CD14-positive monocyte (primary cell): ENCODE measurements at regions not wholly inside any gene's neighbourhood (a gene's known extent, or its start where the extent isn't known, plus 50 kb on each side); places are given as distances from the start of the nearest gene placed in this dataset.

Source experiments
- DNase-seq, 3 donors: peaks; one replicate each; pipeline ENCODE4 v3.0.0-alpha.2; 2011 to 2022
- H2AFZ ChIP-seq: 2 replicates; pipeline ENCODE4 v1.6.0; 2012; ENCODE audit warnings: mild to moderate bottlenecking, low read depth, low read length, inconsistent platforms; ENCODE audit not compliant: insufficient read depth, poor library complexity, severe bottlenecking
- H3K27ac ChIP-seq, 2 donors: 1 replicate in 1 of 2; 2 replicates in 1 of 2; pipeline ENCODE4 v1.5.1; 2012 to 2013; ENCODE audit warnings: low read length in 2 of 2, control low read depth in 1 of 2, inconsistent platforms in 1 of 2, low read depth in 1 of 2, mild to moderate bottlenecking in 1 of 2
- H3K27me3 ChIP-seq, 2 donors: one replicate each; pipeline versions ENCODE4 v1.6.0 to v1.6.1; 2011 to 2013; ENCODE audit warnings: low read length in 2 of 2; ENCODE audit not compliant: control insufficient read depth in 2 of 2, insufficient read depth in 2 of 2
- H3K36me3 ChIP-seq, 2 donors: replicated peaks in 1 of 2; 1 replicate in 1 of 2; 2 replicates in 1 of 2; pipeline versions ENCODE4 v1.5.1 to v1.6.1; 2012 to 2013; ENCODE audit warnings: low read length in 2 of 2, control low read depth in 1 of 2, inconsistent platforms in 1 of 2, mild to moderate bottlenecking in 1 of 2; ENCODE audit not compliant: insufficient read depth in 2 of 2, control insufficient read depth in 1 of 2
- H3K4me1 ChIP-seq, 2 donors: 1 replicate in 1 of 2; 2 replicates in 1 of 2; pipeline versions ENCODE4 v1.5.1 to v1.6.1; 2012 to 2013; ENCODE audit warnings: low read length in 2 of 2, control low read depth in 1 of 2, inconsistent platforms in 1 of 2, mild to moderate bottlenecking in 1 of 2, moderate library complexity in 1 of 2; ENCODE audit not compliant: insufficient read depth in 2 of 2, control insufficient read depth in 1 of 2
- H3K4me2 ChIP-seq: replicated peaks from 2 replicates; pipeline ENCODE3; 2012; ENCODE audit warnings: low read length, moderate library complexity, mild to moderate bottlenecking; ENCODE audit not compliant: poor library complexity, severe bottlenecking; ENCODE audit errors: extremely low read depth
- H3K4me3 ChIP-seq, 3 experiments: fragments of 200-600 bp in 1 of 3; sonication (generic) in 1 of 3; replicated peaks in 1 of 3; 1 replicate in 2 of 3; 2 replicates in 1 of 3; pipeline ENCODE4 v1.5.1; 2011 to 2013; ENCODE audit warnings: low read length in 3 of 3, mild to moderate bottlenecking in 3 of 3, control low read depth in 2 of 3, low read depth in 2 of 3, inconsistent platforms in 1 of 3, moderate library complexity in 1 of 3
- H3K79me2 ChIP-seq: 2 replicates; pipeline ENCODE4 v1.6.0; 2012; ENCODE audit warnings: mild to moderate bottlenecking, control low read depth, inconsistent platforms, low read length, moderate library complexity; ENCODE audit not compliant: insufficient read depth
- H3K9ac ChIP-seq: 2 replicates; pipeline ENCODE4 v1.6.0; 2017; ENCODE audit warnings: low read length, mild to moderate bottlenecking; ENCODE audit not compliant: insufficient read depth, poor library complexity, severe bottlenecking
- H3K9me3 ChIP-seq, 2 donors: replicated peaks in 1 of 2; 1 replicate in 1 of 2; 2 replicates in 1 of 2; pipeline versions ENCODE4 v1.5.1 to v1.6.1; 2012 to 2013; ENCODE audit warnings: low read length in 2 of 2, control low read depth in 1 of 2; ENCODE audit not compliant: control insufficient read depth in 1 of 2, insufficient read depth in 1 of 2
- H4K20me1 ChIP-seq: 2 replicates; pipeline ENCODE4 v1.6.0; 2012; ENCODE audit warnings: mild to moderate bottlenecking, low read length, control low read depth, moderate library complexity; ENCODE audit not compliant: insufficient read depth
- H3K27ac Mint-ChIP-seq, 7 donors: one replicate each; pipeline ENCODE4 v1.8.0; 2020; ENCODE audit warnings: mild to moderate bottlenecking in 7 of 7, mixed read lengths in 7 of 7, moderate library complexity in 6 of 7, inconsistent platforms in 2 of 7
- H3K27me3 Mint-ChIP-seq, 3 donors: one replicate each; pipeline ENCODE4 v1.8.0; 2021 to 2022; ENCODE audit warnings: low read depth in 3 of 3, mild to moderate bottlenecking in 3 of 3, mixed read lengths in 3 of 3, moderate library complexity in 3 of 3, inconsistent platforms in 1 of 3
- H3K36me3 Mint-ChIP-seq, 2 donors: one replicate each; pipeline ENCODE4 v1.8.0; 2020; ENCODE audit warnings: mixed read lengths in 2 of 2, inconsistent platforms in 1 of 2, mild to moderate bottlenecking in 1 of 2
- H3K4me1 Mint-ChIP-seq: one replicate; pipeline ENCODE4 v1.8.0; 2020; ENCODE audit warnings: mild to moderate bottlenecking, mixed read lengths
- H3K4me3 Mint-ChIP-seq, 2 donors: one replicate each; pipeline ENCODE4 v1.8.0; 2020; ENCODE audit warnings: mild to moderate bottlenecking in 2 of 2, mixed read lengths in 2 of 2, moderate library complexity in 1 of 2
- H3K9me3 Mint-ChIP-seq, 7 donors: one replicate each; pipeline ENCODE4 v1.8.0; 2020 to 2022; ENCODE audit warnings: mixed read lengths in 7 of 7, mild to moderate bottlenecking in 6 of 7, moderate library complexity in 6 of 7, inconsistent platforms in 2 of 7
- WGBS: methylation state at CpG from one replicate; pipeline ENCODE4 v1.1.5; 2013; ENCODE audit warnings: missing lambda C conversion rate; ENCODE audit not compliant: insufficient coverage; 5-methylcytosine and 5-hydroxymethylcytosine counted together
- intact Hi-C, 2 donors: fragments of 100-400 bp; cut with micrococcal nuclease; formaldehyde crosslinking; loops; one replicate each; pipeline versions ENCODE4 v1.15.0 to v1.15.1; 2023
- TF ChIP-seq, protein P1 (sequence below): fragments of 200-600 bp; IDR thresholded peaks from one replicate; pipeline ENCODE4 v1.8.0; 2022; ENCODE audit warnings: antibody characterized with exemption, mild to moderate bottlenecking

DNA sequence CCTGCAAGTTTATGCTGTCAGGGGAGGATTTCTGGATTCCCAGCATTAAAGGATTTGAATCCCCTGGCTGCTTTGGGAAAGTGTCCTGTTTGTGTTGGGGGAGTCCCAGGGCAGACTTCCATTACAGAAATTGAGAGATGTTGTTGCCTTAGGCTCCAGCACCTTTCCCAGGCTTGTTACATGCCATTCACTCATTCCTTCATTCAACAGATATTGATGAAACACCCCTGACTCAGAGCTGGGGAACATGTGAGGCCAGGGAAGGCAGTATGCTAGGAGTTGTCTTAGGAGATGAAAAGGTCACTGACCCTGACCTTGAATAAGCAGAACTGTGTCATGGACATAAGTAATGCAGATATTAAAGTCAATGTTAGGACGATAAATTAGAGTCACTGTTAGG, 161.7 kb downstream of the NTMT2 start:
- no peak for DNase-seq
- H3K27ac ChIP-seq: no peak overlapping the region
- Mint-ChIP-seq H3K4me3 (no peak overlapping the region), H3K9me3 (peaks cover 0 to 6% (median 3%) of the 10 kb centered on the region in 7 donors), H3K4me1 (no peaks in the 10 kb centered on the region), H3K27me3 (no peaks in the 10 kb centered on the region), H3K36me3 (no peaks in the 10 kb centered on the region), H3K27ac (no peak overlapping the region)
- H3K9me3 ChIP-seq: peaks cover 4% of the 10 kb centered on the region in 2 donors
- no peaks in the 10 kb centered on the region for H3K4me1 ChIP-seq
- WGBS: no CpG with 5 or more reads among the region's 1 CpG
- no peak overlapping the region for H3K4me2 ChIP-seq
- no peaks in the 10 kb centered on the region for H3K36me3 ChIP-seq
- no peak overlapping the region for H2AFZ ChIP-seq
- TF ChIP-seq, protein P1, sequence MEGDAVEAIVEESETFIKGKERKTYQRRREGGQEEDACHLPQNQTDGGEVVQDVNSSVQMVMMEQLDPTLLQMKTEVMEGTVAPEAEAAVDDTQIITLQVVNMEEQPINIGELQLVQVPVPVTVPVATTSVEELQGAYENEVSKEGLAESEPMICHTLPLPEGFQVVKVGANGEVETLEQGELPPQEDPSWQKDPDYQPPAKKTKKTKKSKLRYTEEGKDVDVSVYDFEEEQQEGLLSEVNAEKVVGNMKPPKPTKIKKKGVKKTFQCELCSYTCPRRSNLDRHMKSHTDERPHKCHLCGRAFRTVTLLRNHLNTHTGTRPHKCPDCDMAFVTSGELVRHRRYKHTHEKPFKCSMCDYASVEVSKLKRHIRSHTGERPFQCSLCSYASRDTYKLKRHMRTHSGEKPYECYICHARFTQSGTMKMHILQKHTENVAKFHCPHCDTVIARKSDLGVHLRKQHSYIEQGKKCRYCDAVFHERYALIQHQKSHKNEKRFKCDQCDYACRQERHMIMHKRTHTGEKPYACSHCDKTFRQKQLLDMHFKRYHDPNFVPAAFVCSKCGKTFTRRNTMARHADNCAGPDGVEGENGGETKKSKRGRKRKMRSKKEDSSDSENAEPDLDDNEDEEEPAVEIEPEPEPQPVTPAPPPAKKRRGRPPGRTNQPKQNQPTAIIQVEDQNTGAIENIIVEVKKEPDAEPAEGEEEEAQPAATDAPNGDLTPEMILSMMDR: no peak
- no peaks in the 10 kb centered on the region for H3K27me3 ChIP-seq
- H4K20me1 ChIP-seq: no peaks in the 10 kb centered on the region
- intact Hi-C loops: no loop called here
- no peaks in the 10 kb centered on the region for H3K79me2 ChIP-seq
- H3K4me3 ChIP-seq: no peak overlapping the region
- H3K9ac ChIP-seq: no peak overlapping the region

DNA sequence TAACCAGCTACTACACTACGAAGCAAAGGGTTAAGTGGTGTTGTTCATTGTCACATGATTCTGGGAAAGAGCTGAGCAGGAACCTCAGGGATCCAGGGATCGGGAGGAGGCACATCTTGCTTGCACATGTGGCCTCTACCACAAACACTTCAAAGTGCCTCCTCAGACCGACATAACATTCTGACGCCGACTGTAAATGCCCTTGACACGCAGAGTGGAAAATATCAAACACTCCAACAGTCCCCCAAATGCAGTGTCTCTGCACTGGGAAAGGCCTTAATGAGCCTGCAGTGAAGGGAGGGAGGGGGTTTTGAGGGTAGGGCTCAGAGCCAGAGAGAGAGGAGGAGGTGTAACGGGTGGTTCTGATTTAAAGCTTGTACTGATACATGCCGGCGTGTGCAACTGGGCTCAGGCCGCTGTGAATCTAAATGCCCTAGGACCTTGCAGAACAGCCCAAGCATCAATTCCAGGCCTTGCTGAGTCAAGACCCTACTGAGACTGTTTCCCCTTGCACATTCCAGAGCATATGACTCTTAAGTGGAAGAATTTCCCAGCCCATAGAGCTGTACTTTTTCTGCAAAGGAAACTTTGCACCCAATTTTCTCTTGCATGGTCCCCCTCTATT, 163.7 kb downstream of the NTMT2 start:
- H3K9me3 Mint-ChIP-seq: peaks cover 0 to 6% (median 3%) of the 10 kb centered on the region in 7 donors
- no peaks in the 10 kb centered on the region for H3K36me3 ChIP-seq
- intact Hi-C loops: no loop called here
- no peaks in the 10 kb centered on the region for H4K20me1 ChIP-seq
- H3K27me3 ChIP-seq: no peaks in the 10 kb centered on the region
- H3K4me3 ChIP-seq: no peak overlapping the region
- no peak overlapping the region for H2AFZ ChIP-seq
- H3K36me3 Mint-ChIP-seq: no peaks in the 10 kb centered on the region
- H3K4me1 Mint-ChIP-seq: no peaks in the 10 kb centered on the region
- H3K27ac Mint-ChIP-seq: no peak overlapping the region
- H3K9me3 ChIP-seq: peaks cover 3 to 4% of the 10 kb centered on the region in 2 donors
- TF ChIP-seq, protein P1: no peak
- H3K4me1 ChIP-seq: no peaks in the 10 kb centered on the region
- WGBS: 100% methylated on average over 4 of the region's 10 CpGs
- H3K79me2 ChIP-seq: no peaks in the 10 kb centered on the region
- no peak for DNase-seq
- no peak overlapping the region for H3K4me2 ChIP-seq
- no peak overlapping the region for H3K4me3 Mint-ChIP-seq
- no peak overlapping the region for H3K9ac ChIP-seq
- no peaks in the 10 kb centered on the region for H3K27me3 Mint-ChIP-seq
- no peak overlapping the region for H3K27ac ChIP-seq
